ENCODE measurements at regions not wholly inside any gene's neighbourhood (a gene's known extent, or its start where the extent isn't known, plus 50 kb on each side); places are given as distances from the start of the nearest gene placed in this dataset.
"Not testable (repeated sequence)": the region's sequence is repeated elsewhere in the genome, so short reads cannot be mapped to it uniquely, and the experiment has no call there.

DNA sequence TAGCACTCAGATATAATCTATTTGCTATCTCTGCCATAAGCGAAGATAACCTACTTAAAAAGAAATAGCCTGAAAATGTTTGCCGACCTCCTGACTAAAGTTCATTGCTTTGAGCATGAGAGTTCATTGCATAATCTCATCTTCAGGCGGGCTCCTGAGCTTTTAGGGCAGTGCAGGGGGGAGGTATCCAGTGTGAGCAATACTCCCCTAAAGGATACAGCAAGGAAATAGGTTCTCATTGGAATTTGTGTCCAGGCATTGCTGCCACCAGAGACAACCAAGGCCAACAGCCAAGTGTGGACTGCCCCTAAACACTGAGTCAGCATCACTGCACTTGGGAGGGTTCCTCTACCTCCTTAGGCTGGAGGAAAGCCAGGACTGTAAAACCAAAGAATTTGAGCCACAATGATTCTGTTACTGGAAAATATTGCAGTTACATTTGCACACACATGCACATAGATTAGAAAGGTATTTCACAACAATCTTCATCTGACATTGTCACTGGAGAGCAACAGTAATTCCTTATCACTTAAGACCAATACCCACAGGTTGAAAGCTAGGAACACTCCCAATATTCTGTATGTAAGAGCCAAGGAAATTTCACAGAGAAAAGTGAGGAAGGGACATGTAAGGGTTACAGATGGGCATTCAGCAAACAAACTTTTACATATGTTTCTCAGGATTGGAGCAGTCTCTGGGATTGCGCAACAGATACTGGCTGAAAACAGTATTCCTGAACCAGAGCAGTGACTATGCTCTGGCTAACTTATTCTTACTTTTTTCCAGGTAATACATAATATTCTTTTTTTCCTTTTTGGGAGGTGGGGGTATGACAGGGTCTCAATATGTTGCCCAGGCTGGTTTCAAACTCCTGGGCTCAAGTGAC, 98.6 kb upstream of the TLE1 start:
- Histone ChIP-seq H3K4me3 (ENCODE audit: insufficient read depth, low read depth, low read length) (no peak overlapping the region), H3K27me3 (ENCODE audit: control insufficient read depth, insufficient read depth, low read length) (no peaks in the 10 kb centered on the region), H3K36me3 (replicated peaks; ENCODE audit: control insufficient read depth, insufficient read depth, low read length) (no peaks in the 10 kb centered on the region)
- DNase-seq = no peak

DNA sequence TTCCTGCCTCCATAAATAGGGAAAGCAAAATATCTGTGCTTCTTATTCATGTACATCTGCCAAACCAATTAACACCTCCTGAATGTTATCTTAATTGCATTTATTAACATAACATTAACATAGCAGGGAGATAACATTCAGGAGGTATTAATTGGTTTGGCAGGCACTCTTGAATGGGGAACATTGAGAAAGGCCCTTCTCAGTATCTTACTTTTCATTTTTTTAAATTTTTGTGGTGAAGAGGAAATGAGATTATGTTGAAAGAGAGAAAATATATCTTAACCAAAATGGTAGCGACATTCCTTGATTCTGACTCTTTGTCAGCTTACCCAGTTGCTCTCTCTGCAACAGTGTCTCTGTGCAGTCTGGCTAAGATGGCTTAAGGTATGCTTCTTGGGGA, 100.4 kb upstream of the TLE1 start:
- no peak for DNase-seq
- no peaks in the 10 kb centered on the region for H3K27me3 ChIP-seq (ENCODE audit: control insufficient read depth, insufficient read depth, low read length)
- H3K4me3 ChIP-seq (ENCODE audit: insufficient read depth, low read depth, low read length) = no peak overlapping the region
- H3K36me3 ChIP-seq (replicated peaks; ENCODE audit: control insufficient read depth, insufficient read depth, low read length) = no peaks in the 10 kb centered on the region

DNA sequence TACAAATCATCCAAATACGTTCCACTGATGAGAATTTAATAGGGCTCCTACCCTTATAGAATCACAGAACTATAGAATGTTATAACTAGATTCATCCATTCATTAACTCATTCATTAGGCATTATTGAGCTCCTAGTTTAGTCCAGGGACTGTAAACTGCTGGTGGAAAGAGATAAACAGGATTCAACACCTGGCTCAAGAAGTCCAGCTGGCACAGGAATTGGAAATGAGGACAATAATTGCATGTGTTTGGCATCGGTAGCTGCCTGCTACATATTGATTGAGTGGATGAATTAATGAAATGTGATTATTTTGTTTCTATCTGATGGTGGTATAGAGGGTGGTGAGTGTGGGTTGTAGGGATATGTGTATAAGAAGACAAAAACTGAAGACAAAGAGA, 100.8 kb upstream of the TLE1 start:
- Histone ChIP-seq H3K27me3 (ENCODE audit: control insufficient read depth, insufficient read depth, low read length) (no peaks in the 10 kb centered on the region), H3K36me3 (replicated peaks; ENCODE audit: control insufficient read depth, insufficient read depth, low read length) (no peaks in the 10 kb centered on the region), H3K4me3 (ENCODE audit: insufficient read depth, low read depth, low read length) (no peak overlapping the region)
- no peak for DNase-seq

DNA sequence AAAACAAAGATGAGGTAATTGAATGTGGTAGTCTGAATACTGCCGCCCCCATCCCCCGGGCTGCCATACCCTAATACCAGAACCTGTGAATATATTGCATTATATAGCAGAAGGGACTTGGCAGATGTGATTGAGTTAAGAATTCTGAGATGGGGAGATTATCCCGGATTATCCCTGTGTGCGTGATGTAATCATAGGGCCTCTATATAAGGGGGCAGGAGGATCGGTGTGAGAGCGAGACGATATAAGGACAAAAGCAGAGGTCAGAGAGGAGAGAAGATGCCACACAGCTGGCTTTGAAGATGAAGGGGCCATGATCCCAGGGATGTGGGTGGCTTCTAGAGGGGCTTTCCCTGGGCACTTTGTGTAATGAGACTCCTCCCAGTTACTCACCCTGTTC, 101.7 kb upstream of the TLE1 start:
- DNase-seq = no peak
- Histone ChIP-seq H3K36me3 (replicated peaks; ENCODE audit: control insufficient read depth, insufficient read depth, low read length) (no peaks in the 10 kb centered on the region), H3K27me3 (ENCODE audit: control insufficient read depth, insufficient read depth, low read length) (no peaks in the 10 kb centered on the region), H3K4me3 (ENCODE audit: insufficient read depth, low read depth, low read length) (no peak overlapping the region)

DNA sequence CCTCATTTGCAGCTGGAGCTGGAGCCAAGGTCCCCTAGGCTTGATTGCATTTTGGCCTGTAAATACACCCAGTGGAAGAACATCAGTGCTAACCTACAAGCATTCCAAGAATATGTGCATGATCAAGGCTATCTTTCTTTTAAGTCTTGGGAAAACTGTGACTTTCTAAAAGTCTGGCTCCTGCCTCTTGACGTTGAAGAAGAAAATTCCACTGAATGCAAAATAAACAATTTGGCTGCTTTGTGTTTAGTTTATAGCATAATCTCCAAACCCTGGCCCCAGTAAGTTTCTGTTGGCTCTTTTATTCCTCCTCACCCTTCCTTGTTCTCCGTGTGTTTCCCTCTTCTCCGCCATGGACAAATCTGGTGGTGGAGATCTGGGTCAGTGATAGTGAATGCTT, 109.3 kb upstream of the TLE1 start:
- Histone ChIP-seq H3K4me3 (ENCODE audit: insufficient read depth, low read depth, low read length) (no peak overlapping the region), H3K36me3 (replicated peaks; ENCODE audit: control insufficient read depth, insufficient read depth, low read length) (no peaks in the 10 kb centered on the region), H3K27me3 (ENCODE audit: control insufficient read depth, insufficient read depth, low read length) (no peaks in the 10 kb centered on the region)
- DNase-seq = no peak

DNA sequence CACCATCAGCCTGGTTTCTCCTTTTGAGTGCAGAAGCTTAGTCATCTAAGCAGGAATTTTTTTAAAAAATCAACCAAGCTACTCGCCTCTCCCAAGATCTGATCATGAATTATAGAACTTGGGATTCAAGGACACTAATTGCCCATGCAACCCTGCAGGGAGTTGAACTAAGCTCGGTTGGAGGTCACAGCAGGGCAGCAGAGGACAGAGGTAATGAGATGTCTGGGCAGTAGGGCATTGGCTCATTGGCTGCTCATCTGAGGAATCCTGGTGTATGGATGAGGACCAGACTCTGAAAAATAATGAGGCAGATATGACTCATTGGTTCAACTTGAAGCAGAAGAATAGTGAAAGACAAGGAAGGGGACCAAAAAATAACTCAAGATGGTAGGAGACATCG, 111.8 kb upstream of the TLE1 start:
- Histone ChIP-seq H3K36me3 (replicated peaks; ENCODE audit: control insufficient read depth, insufficient read depth, low read length) (no peaks in the 10 kb centered on the region), H3K4me3 (ENCODE audit: insufficient read depth, low read depth, low read length) (no peak overlapping the region), H3K27me3 (ENCODE audit: control insufficient read depth, insufficient read depth, low read length) (no peaks in the 10 kb centered on the region)
- no peak for DNase-seq

DNA sequence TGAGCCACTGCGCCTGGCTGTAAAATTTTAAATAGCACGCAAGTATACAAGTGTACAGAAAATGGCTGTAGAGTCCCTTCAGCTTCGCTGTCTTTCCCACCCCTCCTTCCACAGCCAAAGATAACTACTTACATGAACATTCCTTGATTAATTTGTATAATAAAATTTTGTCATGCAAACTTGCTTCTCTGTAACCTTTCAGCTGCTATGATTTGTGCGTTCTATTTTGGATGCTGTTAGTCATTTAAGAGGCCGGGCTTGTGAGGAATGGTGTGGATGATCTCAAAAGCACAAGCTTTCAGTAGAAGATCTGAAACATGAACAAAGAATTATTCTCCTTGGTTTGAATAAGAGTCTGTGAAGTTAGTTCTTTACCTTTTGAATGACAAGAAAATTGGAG, 115.0 kb upstream of the TLE1 start:
- no peaks in the 10 kb centered on the region for H3K36me3 ChIP-seq (replicated peaks; ENCODE audit: control insufficient read depth, insufficient read depth, low read length)
- no peak overlapping the region for H3K4me3 ChIP-seq (ENCODE audit: insufficient read depth, low read depth, low read length)
- DNase-seq = no peak
- H3K27me3 ChIP-seq (ENCODE audit: control insufficient read depth, insufficient read depth, low read length) = no peaks in the 10 kb centered on the region

DNA sequence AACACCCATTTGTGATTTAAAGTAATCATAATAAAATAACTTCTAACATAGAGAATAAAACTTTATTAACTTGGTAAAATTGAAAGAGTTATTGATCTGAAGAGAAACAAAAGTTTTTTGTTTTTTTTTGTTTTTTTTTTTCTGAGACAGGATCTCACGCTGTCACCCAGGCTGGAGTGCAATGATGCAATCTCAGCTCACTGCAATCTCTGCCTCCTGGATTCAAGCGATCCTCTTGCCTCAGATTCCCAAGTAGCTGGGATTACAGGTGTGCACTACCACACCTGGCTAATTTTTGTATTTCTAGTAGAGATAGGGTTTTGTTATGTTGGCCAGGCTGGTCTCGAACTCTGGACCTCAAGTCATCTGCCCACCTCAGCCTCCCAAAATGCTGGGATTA, 116.5 kb upstream of the SPATA31D4 start:
- H3K36me3 ChIP-seq (replicated peaks; ENCODE audit: control insufficient read depth, insufficient read depth, low read length); H3K27me3 ChIP-seq (ENCODE audit: control insufficient read depth, insufficient read depth, low read length); H3K4me3 ChIP-seq (ENCODE audit: insufficient read depth, low read depth, low read length); DNase-seq: not testable (repeated sequence)

DNA sequence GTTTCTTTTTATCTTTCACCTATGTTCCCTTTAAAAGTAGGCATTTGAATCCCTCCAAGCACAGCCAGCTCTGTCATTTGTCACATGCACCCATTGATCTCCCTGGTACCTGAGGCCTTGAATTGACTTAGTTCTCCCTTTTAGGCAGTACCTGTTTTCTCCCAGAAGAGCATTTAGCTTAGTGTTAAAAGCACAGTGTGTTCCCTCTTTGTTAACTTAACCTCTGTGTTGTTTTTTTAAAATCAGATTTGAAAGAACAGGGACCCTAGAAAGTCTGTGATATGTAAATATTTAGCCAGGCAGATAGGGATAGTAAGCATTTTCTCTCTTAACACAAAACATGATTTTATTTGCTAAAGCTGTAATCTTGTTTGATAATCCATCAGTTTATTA, 113.8 kb upstream of the SPATA31D4 start:
- H3K4me3 ChIP-seq (ENCODE audit: insufficient read depth, low read depth, low read length) = no peak overlapping the region
- DNase-seq = no peak
- H3K36me3 ChIP-seq (replicated peaks; ENCODE audit: control insufficient read depth, insufficient read depth, low read length) = no peaks in the 10 kb centered on the region
- no peaks in the 10 kb centered on the region for H3K27me3 ChIP-seq (ENCODE audit: control insufficient read depth, insufficient read depth, low read length)

DNA sequence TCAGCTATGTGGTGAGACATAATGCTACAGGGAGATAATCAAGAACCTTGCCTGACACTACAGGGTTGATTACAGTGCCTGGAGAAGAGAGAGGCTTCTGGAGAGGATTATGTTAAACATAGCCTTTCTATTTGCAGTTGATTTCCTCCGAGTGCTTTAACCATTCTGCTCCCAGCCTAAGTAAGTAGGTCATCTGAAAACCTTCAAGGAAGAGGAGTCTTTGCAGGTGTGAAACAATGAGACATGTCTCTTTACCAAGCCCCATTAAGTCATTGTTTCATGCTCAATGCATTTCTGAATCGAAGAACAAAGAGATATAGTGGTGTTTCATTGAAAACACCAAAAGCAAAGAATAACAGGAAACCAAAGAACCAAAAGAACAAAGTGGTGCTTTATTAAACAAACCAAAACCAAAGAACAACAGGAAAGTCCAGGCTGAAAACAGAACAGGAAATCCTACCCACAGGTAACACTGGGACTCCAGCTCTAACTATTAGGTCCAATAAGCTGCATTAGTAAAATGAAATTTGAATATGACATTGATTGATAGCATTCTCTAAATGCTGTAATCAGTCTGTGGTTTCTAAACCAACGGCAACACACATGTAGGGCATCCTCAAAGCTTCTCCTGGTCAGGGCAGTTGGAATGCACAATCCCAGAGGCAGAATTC, 113.3 kb upstream of the SPATA31D4 start:
- peak; percentile 29 for DNase-seq
- no peak overlapping the region for H3K4me3 ChIP-seq (ENCODE audit: insufficient read depth, low read depth, low read length)
- no peaks in the 10 kb centered on the region for H3K36me3 ChIP-seq (replicated peaks; ENCODE audit: control insufficient read depth, insufficient read depth, low read length)
- no peaks in the 10 kb centered on the region for H3K27me3 ChIP-seq (ENCODE audit: control insufficient read depth, insufficient read depth, low read length)

DNA sequence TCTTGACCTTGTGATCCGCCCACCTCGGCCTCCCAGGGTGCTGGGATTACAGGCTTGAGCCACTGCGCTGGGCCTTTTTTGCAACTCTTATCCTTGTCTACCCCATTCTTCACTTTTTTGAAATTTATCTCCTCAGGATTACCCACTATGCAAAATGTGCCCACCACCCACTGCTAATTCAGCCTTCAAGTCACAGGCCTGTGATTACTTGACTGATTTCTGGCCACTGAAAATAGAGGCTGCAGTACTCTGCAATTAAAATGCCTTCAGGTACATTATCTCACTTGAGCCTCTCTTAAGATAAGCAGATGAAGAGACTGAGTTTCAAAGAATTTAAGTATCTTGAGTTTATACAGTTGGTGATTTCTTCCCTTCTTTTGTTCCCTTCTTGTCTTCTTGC, 112.4 kb upstream of the SPATA31D4 start:
- H3K36me3 ChIP-seq (replicated peaks; ENCODE audit: control insufficient read depth, insufficient read depth, low read length) = no peaks in the 10 kb centered on the region
- H3K4me3 ChIP-seq (ENCODE audit: insufficient read depth, low read depth, low read length) = no peak overlapping the region
- DNase-seq = no peak
- no peaks in the 10 kb centered on the region for H3K27me3 ChIP-seq (ENCODE audit: control insufficient read depth, insufficient read depth, low read length)

DNA sequence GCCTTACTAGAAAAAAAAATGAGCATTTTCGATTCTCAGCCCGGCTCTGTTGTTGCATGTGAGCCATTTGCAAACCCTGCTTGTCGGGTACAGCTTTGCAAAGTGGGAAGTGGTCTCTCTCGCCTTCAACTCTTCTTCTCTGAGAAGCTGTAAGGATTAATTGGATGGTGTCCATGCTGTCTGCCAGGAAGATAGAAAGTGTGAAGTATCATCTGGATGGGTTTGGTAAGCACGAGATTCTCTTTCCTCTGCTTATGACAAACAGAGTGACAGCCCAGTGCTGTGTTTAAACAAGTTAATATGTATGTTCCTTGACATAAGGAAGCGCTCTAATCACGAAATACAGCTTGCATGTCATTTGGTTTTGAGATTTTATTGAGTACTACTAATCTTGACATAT, 109.1 kb upstream of the SPATA31D4 start:
- Histone ChIP-seq H3K27me3 (ENCODE audit: control insufficient read depth, insufficient read depth, low read length) (no peaks in the 10 kb centered on the region), H3K36me3 (replicated peaks; ENCODE audit: control insufficient read depth, insufficient read depth, low read length) (no peaks in the 10 kb centered on the region), H3K4me3 (ENCODE audit: insufficient read depth, low read depth, low read length) (no peak overlapping the region)
- DNase-seq = no peak

DNA sequence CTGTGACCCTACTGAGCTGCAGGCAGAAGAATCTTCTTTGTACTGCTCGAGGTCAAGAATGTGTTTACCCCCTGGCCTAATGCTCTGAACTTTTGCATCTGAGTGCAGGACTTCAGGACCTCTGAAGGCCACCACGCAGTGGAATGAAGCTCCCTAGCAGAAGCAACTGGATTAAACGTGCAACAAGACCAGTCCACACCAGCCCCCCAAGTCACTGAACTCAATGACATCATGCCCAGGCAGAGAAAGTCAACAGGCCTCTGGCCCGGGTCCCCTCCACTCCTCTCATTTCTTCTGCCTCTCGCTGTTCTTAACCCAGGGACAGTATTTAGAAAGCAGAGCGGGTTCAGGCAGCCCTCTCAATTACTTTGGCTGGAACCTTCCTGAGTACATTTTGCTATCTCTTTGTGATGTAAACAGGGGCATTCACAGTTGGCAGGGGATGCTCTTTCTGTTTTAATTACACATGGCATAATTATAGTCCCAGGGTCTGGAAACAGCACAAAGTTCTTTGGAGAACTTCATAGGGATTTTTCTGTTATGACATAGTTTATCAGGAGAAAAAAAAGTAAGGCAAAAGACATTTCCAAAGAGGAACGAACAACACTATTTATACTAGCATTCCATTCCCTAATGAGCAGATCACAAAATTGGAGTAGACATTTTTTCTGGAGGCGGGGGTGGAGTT, 108.2 kb upstream of the SPATA31D4 start:
- no peak overlapping the region for H3K4me3 ChIP-seq (ENCODE audit: insufficient read depth, low read depth, low read length)
- no peaks in the 10 kb centered on the region for H3K36me3 ChIP-seq (replicated peaks; ENCODE audit: control insufficient read depth, insufficient read depth, low read length)
- H3K27me3 ChIP-seq (ENCODE audit: control insufficient read depth, insufficient read depth, low read length) = no peaks in the 10 kb centered on the region
- peak; percentile 57 for DNase-seq

DNA sequence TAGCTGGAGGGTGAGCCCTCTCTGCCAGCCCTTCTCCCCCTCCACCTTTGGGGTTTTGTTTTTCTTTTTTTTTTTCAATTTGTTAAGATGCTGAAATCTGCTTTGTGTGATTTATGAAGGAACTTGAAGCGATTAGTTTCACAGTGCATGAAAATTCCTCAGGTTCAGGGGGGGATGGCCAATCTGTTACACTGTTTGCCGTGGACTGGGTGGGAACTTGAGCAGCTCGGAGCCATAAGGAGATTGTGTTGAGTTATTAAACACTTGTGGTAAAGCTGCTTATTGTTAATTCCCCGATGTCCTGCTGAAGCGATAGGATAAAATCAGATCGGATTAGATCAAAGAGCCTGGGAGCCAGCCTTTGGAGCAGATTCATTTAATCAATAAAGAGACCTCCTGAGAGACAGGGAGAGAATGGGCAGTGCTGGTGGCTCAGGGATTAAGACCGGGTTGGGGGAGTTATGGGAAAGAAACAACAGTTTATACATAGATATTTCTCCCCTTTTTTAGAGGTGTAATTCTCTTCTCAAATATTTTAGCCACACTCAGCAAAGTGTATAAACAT, 105.8 kb upstream of the SPATA31D4 start:
- H3K27me3 ChIP-seq (ENCODE audit: control insufficient read depth, insufficient read depth, low read length) = no peaks in the 10 kb centered on the region
- no peak for DNase-seq
- H3K4me3 ChIP-seq (ENCODE audit: insufficient read depth, low read depth, low read length) = no peak overlapping the region
- no peaks in the 10 kb centered on the region for H3K36me3 ChIP-seq (replicated peaks; ENCODE audit: control insufficient read depth, insufficient read depth, low read length)

DNA sequence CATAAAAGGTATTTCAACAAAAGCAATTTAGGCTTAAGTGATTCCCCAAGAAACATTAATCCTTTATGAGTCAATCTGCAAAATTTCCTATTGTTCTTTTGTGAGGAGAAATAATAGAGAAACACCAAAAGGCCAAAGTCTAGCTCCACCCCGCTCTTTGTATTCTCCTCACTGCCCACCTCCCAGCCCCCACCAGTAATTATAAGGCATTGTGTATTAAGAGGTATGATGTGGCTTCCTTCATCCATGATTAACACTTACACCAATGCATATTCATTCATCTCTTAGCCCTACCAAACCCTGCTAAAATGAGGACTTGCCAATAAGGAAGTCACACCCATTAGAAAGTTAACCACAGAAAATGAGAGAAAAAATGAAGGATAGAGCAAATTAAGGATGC, 105.3 kb upstream of the SPATA31D4 start:
- Histone ChIP-seq H3K4me3 (ENCODE audit: insufficient read depth, low read depth, low read length) (no peak overlapping the region), H3K36me3 (replicated peaks; ENCODE audit: control insufficient read depth, insufficient read depth, low read length) (no peaks in the 10 kb centered on the region)
- DNase-seq = no peak

More for the DNA sequence above, 105.3 kb upstream of the SPATA31D4 start:
- no peaks in the 10 kb centered on the region for H3K27me3 ChIP-seq (ENCODE audit: control insufficient read depth, insufficient read depth, low read length)

All from H7 (cell line).